WTC11 (cell line): ENCODE measurements at regions not wholly inside any gene's neighbourhood (a gene's known extent, or its start where the extent isn't known, plus 50 kb on each side); places are given as distances from the start of the nearest gene placed in this dataset.

ENCODE experiments used
- ATAC-seq: fragments of 200-7000 bp; cut with Tn5 transposase; 2 replicates; pipeline ENCODE4 v1.10.0; 2021; ENCODE audit warnings: mild to moderate bottlenecking, moderate library complexity
- CTCF ChIA-PET: fragments of 300-600 bp; sonication (Branson Sonifier 250); formaldehyde crosslinking; loops from one replicate; lab custom pipeline; 2021; ENCODE audit warnings: antibody characterized with exemption; lab: Charles Lee
- POLR2A ChIA-PET: fragments of 350-600 bp; sonication (Branson Sonifier 250); formaldehyde crosslinking; loops from one replicate; lab custom pipeline; 2021; ENCODE audit warnings: antibody characterized with exemption; lab: Charles Lee
- DNase-seq: peaks from one replicate; pipeline ENCODE4 v3.0.0; 2021; ENCODE audit warnings: low spot score
- H3K27ac Mint-ChIP-seq: 2 replicates; pipeline ENCODE4 v1.8.0; 2021; ENCODE audit warnings: mixed read lengths
- H3K27me3 Mint-ChIP-seq: 2 replicates; pipeline ENCODE4 v1.8.0; 2021; ENCODE audit warnings: low read depth, mild to moderate bottlenecking, moderate library complexity, mixed read lengths
- H3K36me3 Mint-ChIP-seq: 2 replicates; pipeline ENCODE4 v1.8.0; 2021; ENCODE audit warnings: mixed read lengths
- H3K4me1 Mint-ChIP-seq: 2 replicates; pipeline ENCODE4 v1.8.0; 2022; ENCODE audit warnings: mixed read lengths
- H3K4me3 Mint-ChIP-seq: 2 replicates; pipeline ENCODE4 v1.8.0; 2021; ENCODE audit warnings: mild to moderate bottlenecking, moderate library complexity, mixed read lengths
- H3K9me3 Mint-ChIP-seq: 2 replicates; pipeline ENCODE4 v1.8.0; 2021; ENCODE audit warnings: mixed read lengths
- CTCF ChIP-seq: fragments of 200-600 bp; IDR thresholded peaks from 2 replicates; pipeline ENCODE4 v1.8.0; 2022; ENCODE audit warnings: antibody characterized with exemption
- ERG ChIP-seq: fragments of 250-450 bp; sonication (Bioruptor Pico); IDR thresholded peaks from 2 replicates; pipeline ENCODE4 v1.8.0; 2021; ENCODE audit warnings: mild to moderate bottlenecking
- ESRRA ChIP-seq: sonication (generic); formaldehyde crosslinking; IDR thresholded peaks from 2 replicates; pipeline ENCODE4 v1.8.1; 2022; ENCODE audit warnings: mild to moderate bottlenecking, missing genetic modification reagents, borderline replicate concordance
- FOXJ3 ChIP-seq: sonication (generic); formaldehyde crosslinking; IDR thresholded peaks from 2 replicates; pipeline ENCODE4 v1.9.0; 2021; ENCODE audit warnings: missing genetic modification reagents, mild to moderate bottlenecking, borderline replicate concordance
- MAX ChIP-seq: sonication (generic); formaldehyde crosslinking; IDR thresholded peaks from 2 replicates; pipeline ENCODE4 v1.8.0; 2022; ENCODE audit warnings: mild to moderate bottlenecking, missing genetic modification reagents
- NFATC4 ChIP-seq: fragments of 250-450 bp; sonication (Bioruptor Pico); IDR thresholded peaks from 2 replicates; pipeline ENCODE4 v1.9.0; 2021; ENCODE audit warnings: mild to moderate bottlenecking
- NFE2L1 ChIP-seq: sonication (generic); formaldehyde crosslinking; IDR thresholded peaks from 2 replicates; pipeline ENCODE4 v1.8.1; 2023; ENCODE audit warnings: missing genetic modification reagents
- NR1H2 ChIP-seq: sonication (generic); formaldehyde crosslinking; IDR thresholded peaks from 2 replicates; pipeline ENCODE4 v1.9.0; 2021; ENCODE audit warnings: mild to moderate bottlenecking, moderate library complexity, missing genetic modification reagents
- PRRX2 ChIP-seq: fragments of 250-450 bp; sonication (Bioruptor Pico); IDR thresholded peaks from 2 replicates; pipeline ENCODE4 v1.8.0; 2021; ENCODE audit warnings: mild to moderate bottlenecking
- RORB ChIP-seq: fragments of 250-450 bp; sonication (Bioruptor Pico); IDR thresholded peaks from 2 replicates; pipeline ENCODE4 v1.9.0; 2021; ENCODE audit warnings: mild to moderate bottlenecking
- SMAD3 ChIP-seq: sonication (generic); formaldehyde crosslinking; IDR thresholded peaks from 2 replicates; pipeline ENCODE4 v1.8.0; 2022; ENCODE audit warnings: missing genetic modification reagents, mild to moderate bottlenecking, borderline replicate concordance
- SP1 ChIP-seq: sonication (generic); formaldehyde crosslinking; conservative IDR thresholded peaks from 2 replicates; pipeline ENCODE4 v1.8.1; 2022; ENCODE audit warnings: missing genetic modification reagents
- ZBTB21 ChIP-seq: sonication (generic); formaldehyde crosslinking; IDR thresholded peaks from 2 replicates; pipeline ENCODE4 v1.8.1; 2023; ENCODE audit warnings: mild to moderate bottlenecking, missing genetic modification reagents, borderline replicate concordance
- ZNF138 ChIP-seq: sonication (generic); formaldehyde crosslinking; conservative IDR thresholded peaks from 2 replicates; pipeline ENCODE4 v1.8.1; 2022; ENCODE audit warnings: mild to moderate bottlenecking, moderate library complexity, missing genetic modification reagents
- ZNF263 ChIP-seq: sonication (generic); formaldehyde crosslinking; IDR thresholded peaks from 2 replicates; pipeline ENCODE4 v1.8.1; 2022; ENCODE audit warnings: low read depth, mild to moderate bottlenecking, moderate library complexity, missing genetic modification reagents
- ZNF281 ChIP-seq: sonication (generic); formaldehyde crosslinking; IDR thresholded peaks from 2 replicates; pipeline ENCODE4 v1.8.0; 2023; ENCODE audit warnings: mild to moderate bottlenecking, missing genetic modification reagents
- ZNF671 ChIP-seq: fragments of 250-450 bp; sonication (Bioruptor Pico); IDR thresholded peaks from 2 replicates; pipeline ENCODE4 v1.8.0; 2021; ENCODE audit warnings: mild to moderate bottlenecking

GRCh38 chr6:98200084-98200483 lies 634.3 kb upstream of the POU3F2 start:
- no peak overlapping the region for H3K27ac Mint-ChIP-seq
- H3K9me3 Mint-ChIP-seq = peaks cover 3% of the 10 kb centered on the region; the same call in 1 of the 2 replicates
- no peak overlapping the region for H3K4me3 Mint-ChIP-seq
- POLR2A ChIA-PET = no interaction called here
- no peak for ATAC-seq
- H3K36me3 Mint-ChIP-seq = no peaks in the 10 kb centered on the region
- no peaks in the 10 kb centered on the region for H3K27me3 Mint-ChIP-seq
- no peak for DNase-seq
- peaks cover 8% of the 10 kb centered on the region for H3K4me1 Mint-ChIP-seq
- TF ChIP-seq ZNF671 (CRISPR knock-in tag) (no peak), ZNF138 (CRISPR knock-in tag) (no peak)
- TF ChIP-seq, all 79 proteins: peak for 0
- CTCF ChIA-PET = no interaction called here

- H3K27ac Mint-ChIP-seq = no peak overlapping the region
- no peaks in the 10 kb centered on the region for H3K27me3 Mint-ChIP-seq
- ChIA-PET CTCF (no interaction called here), POLR2A (no interaction called here)
- DNase-seq = no peak
- H3K9me3 Mint-ChIP-seq = no peaks in the 10 kb centered on the region; the same call in 1 of the 2 replicates
- TF ChIP-seq ZNF263 (CRISPR knock-in tag) (no peak), MAX (CRISPR knock-in tag) (no peak), RORB (no peak)
- H3K4me1 Mint-ChIP-seq = peaks cover 4% of the 10 kb centered on the region; the same call in 1 of the 2 replicates
- ATAC-seq = peak; percentile 69
- no peaks in the 10 kb centered on the region for H3K36me3 Mint-ChIP-seq
- H3K4me3 Mint-ChIP-seq = no peak overlapping the region
Observed at GRCh38 chr6:98203170-98203806, 631.1 kb upstream of the POU3F2 start.

GRCh38 chr6:98212468-98212867 lies 621.9 kb upstream of the POU3F2 start:
- peaks cover 3% of the 10 kb centered on the region; the same call in 1 of the 2 replicates for H3K4me1 Mint-ChIP-seq
- no peak overlapping the region for H3K27ac Mint-ChIP-seq
- no peaks in the 10 kb centered on the region for H3K27me3 Mint-ChIP-seq
- no peaks in the 10 kb centered on the region for H3K9me3 Mint-ChIP-seq
- H3K4me3 Mint-ChIP-seq = no peak overlapping the region
- DNase-seq = no peak
- CTCF ChIA-PET = no interaction called here
- POLR2A ChIA-PET = no interaction called here
- TF ChIP-seq FOXJ3 (no peak), NFATC4 (no peak)
- TF ChIP-seq, all 79 proteins: peak for 0
- no peaks in the 10 kb centered on the region for H3K36me3 Mint-ChIP-seq
- no peak for ATAC-seq

GRCh38 chr6:98215531-98215930 lies 618.8 kb upstream of the POU3F2 start:
- ATAC-seq (no peak), DNase-seq (no peak)
- no peaks in the 10 kb centered on the region for H3K27me3 Mint-ChIP-seq
- POLR2A ChIA-PET = no interaction called here
- no peaks in the 10 kb centered on the region for H3K36me3 Mint-ChIP-seq
- H3K27ac Mint-ChIP-seq = no peak overlapping the region
- TF ChIP-seq SP1 (no peak), PRRX2 (CRISPR knock-in tag) (no peak), ZNF138 (CRISPR knock-in tag) (no peak), ZNF281 (CRISPR knock-in tag) (no peak), CTCF (no peak), ESRRA (CRISPR knock-in tag) (no peak), ERG (CRISPR knock-in tag) (no peak), NFE2L1 (CRISPR knock-in tag) (no peak), NR1H2 (CRISPR knock-in tag) (no peak), ZBTB21 (CRISPR knock-in tag) (no peak), SMAD3 (CRISPR knock-in tag) (no peak)
- H3K4me1 Mint-ChIP-seq = peaks cover 3% of the 10 kb centered on the region; the same call in 1 of the 2 replicates
- peaks cover 2% of the 10 kb centered on the region; the same call in 1 of the 2 replicates for H3K9me3 Mint-ChIP-seq
- no peak overlapping the region for H3K4me3 Mint-ChIP-seq
- CTCF ChIA-PET = no interaction called here
